HG02763 (cell line): ENCODE measurements at regions not wholly inside any gene's neighbourhood (a gene's known extent, or its start where the extent isn't known, plus 50 kb on each side); places are given as distances from the start of the nearest gene placed in this dataset.

ENCODE experiments used
- ATAC-seq: cut with Tn5 transposase; IDR thresholded peaks from one replicate; pipeline ENCODE4 v1.9.1; 2021; ENCODE audit warnings: mild to moderate bottlenecking, moderate library complexity; ENCODE audit not compliant: unreplicated experiment

DNA sequence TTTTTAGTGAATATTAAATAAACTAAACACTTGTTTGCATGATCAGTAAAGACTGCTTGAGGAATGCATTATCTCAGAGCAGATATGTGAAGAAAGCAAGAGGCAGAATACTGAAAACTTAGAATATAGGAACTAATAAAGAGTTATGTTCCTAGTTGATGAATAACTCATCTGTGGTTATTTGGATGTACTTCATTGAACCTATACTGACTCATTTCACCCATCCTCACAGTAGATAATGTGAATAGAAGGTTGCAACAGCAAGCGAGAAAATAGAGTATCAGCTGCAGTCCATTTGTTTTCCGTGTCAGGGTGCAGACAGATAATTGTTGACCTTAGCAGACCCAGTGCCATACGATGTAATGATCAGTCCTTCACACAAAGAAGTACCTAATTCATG is 945.7 kb upstream of the LRRTM1 start:
- ATAC-seq: no peak

DNA sequence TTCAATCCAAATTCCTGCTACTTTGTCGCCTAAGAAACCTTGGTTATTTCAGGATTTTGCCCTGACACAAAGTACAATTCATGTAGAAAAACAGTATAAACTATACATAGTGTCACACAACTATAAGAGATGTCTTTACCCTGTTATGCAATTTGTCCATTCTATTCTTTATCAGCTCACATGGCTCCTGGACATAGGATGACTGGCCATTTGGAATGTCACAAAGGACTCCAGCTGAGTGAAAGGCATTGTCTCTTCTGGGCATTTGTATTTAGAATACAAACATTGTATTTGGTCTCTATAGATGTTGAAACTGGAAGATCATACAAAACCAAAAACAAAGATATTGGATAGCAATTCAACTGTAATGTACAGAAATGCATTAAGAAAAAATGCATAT is 944.6 kb upstream of the LRRTM1 start:
- no peak for ATAC-seq

DNA sequence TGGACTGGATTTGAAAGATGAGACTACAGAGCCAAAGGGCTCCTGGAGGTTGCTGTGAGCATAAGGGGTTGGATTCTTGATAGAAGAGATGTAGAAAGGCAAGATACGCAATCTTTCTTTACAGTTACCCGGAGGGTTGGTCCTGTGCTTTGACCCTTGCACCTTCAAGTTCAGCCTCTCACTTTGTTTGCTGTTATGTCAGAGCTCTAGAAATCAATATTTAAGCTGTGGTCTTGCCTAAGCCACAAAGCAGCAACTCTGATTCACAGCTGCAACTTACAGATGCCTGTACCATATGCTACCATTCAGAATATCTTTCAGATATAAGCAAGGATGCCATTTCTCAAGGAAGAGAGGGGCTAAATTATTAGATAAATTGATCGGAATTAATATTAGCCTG is 943.1 kb upstream of the LRRTM1 start:
- no peak for ATAC-seq

DNA sequence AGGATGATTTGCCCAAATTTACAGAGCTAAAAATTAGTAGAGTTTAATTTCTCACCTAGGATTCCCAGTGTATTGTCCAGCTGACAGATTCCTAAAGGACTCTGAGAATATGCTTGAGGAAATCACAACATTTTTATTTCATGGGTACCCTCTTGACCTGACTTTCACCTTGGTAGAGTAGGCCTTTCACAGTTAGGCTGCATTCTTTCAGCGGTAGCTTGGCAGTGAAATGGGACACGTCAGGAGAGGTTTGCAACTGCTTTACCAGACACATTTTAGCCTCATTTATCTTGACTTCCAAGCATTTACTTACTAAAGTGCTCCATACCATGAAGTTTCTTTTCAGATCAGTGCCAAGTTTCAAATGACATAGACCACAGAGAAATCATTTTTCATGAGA is 937.9 kb upstream of the LRRTM1 start:
- ATAC-seq: no peak

DNA sequence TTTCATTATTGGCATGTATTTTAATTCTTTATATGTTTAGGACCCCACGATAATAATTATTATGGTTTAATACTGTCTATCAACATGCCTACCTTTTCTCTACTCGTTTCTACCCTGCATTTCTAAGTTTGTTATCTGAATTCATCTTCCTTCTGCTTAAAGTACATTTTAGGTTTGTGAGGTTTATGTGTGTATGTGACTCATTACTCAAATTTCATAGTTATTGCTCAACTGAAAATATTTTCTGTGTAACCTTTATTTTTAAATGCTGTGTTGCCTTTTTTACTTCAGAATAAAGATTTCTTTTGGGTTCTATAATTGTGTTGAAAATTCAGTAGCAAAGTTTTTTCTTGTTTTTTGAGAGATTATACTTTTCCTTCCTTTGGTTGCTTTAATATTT is 933.9 kb upstream of the LRRTM1 start:
- no peak for ATAC-seq

DNA sequence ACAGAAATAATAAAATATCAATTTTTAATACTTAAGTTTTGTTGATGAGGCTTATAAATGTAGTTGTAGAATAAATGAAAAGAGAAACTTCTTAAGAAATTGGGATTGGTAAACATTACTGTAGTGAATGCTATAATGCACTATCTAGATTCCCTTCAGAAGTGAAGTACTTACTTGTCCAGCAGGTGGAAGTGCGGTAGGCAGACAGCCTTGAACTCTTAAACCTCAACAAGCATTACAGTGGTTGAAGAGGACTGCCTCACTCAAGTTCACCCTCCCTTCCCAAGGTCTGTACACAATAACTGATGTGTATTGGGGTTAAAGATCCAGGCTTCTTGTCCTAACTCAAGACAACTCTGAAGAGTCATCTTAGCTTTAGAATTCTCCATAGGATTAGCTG is 931.0 kb upstream of the LRRTM1 start:
- no peak for ATAC-seq

DNA sequence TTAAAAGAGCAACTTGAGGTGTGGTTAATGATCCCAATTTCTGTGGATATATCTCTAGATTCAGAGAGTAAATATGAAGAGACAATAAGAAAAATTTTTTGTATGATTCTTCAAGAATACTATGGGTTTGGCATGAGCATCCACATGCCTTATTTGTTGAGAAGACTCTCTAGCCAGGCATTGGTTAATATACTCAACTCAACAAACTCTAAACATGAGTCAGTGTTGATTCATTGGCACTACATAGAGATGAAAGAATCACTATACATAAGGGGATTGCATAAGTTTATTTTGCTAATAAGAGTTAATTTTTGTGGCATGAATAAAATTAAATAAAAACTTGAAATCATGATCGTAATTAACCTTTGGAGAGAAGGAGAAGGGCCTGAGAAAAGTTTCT is 930.2 kb upstream of the LRRTM1 start:
- no peak for ATAC-seq

DNA sequence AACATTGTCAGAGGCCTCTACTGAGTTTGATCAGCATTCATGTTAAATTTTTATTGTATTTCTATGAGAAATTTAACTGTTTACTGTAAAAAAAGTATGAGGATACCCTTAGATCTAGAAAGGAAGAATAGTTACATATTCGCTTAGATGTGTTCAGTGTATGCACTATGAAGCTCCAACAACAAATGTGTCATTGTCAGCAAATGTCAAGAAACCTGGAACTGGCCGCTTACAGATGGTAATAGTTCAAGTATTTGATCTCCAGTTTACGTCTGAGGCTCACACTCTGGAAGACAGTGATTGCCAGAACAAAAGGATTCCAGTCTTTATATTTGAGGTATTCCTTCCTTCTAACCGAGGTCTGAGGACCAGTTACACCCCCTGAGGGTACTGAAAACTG is 921.2 kb upstream of the LRRTM1 start:
- no peak for ATAC-seq

DNA sequence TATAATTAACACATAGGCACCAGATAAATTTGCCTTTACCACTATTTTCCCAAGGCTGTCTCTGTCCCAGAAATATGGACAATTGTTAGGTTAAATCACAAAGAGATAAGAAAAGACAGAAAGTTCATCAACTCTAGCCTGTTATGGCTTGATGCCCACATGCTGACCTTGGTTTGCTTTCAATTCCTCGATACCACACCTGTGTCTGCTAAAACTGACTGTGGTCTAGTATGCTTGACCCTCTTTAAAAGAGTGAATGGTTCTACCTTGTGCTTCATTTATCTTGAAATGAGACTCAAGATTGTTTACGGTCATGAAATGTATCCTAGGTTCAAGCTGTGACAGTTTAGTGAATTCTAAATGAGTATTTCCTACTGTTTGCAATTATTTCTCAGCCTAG is 909.0 kb upstream of the LRRTM1 start:
- ATAC-seq: no peak

DNA sequence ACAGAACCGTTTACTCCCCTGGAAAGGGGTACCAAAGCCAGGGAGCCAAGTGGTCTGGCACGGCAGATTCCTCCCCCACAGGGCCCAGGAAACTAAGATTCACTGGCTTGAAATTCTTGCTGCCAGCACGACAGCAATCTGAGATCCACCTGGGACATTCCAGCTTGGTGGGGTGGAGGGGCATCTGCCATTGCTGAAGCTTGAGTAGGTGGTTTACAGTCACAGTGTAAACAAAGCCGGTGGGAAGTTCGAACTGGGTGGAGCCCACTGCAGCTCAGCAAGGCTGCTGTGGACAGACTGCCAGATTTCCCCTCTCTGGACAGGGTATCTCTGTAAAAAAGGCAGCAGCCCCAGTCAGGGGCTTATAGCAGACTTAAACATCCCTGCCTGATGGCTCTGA is 901.7 kb upstream of the LRRTM1 start:
- ATAC-seq: no peak

DNA sequence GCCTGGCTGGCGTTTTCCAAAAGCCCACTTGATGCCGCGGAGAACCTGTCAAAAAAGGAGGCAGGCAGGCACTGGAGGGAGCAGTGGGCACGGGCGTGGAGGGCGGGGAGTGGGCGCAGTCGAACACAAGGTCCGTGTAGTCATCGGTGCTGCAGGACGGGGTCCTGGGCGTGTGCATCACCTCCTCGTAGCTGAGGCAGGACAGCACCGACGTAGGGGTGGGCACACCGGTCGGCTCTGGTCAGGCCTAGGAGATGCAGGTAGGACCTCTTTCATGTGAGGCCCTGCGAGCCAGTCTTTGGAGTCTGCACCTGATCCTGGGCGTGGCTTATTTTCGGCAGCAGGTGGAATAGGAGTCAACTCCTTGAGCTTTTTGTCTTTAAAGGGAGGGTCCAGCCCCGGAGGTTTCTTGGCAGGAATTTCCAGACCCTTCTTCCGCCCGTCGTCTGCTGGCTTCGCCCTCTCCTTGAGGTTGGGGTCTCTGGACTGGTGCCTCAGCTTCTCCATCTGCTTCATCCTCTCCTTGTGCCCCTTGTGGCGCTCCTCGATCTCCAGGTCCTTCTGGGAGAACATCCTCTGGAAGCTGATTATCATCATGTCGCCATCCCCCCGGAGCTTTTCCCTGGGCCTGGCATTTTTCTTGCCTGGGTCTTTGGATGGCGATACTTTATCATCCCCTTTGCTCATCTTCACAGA is 892.5 kb upstream of the LRRTM1 start:
- ATAC-seq: no peak

DNA sequence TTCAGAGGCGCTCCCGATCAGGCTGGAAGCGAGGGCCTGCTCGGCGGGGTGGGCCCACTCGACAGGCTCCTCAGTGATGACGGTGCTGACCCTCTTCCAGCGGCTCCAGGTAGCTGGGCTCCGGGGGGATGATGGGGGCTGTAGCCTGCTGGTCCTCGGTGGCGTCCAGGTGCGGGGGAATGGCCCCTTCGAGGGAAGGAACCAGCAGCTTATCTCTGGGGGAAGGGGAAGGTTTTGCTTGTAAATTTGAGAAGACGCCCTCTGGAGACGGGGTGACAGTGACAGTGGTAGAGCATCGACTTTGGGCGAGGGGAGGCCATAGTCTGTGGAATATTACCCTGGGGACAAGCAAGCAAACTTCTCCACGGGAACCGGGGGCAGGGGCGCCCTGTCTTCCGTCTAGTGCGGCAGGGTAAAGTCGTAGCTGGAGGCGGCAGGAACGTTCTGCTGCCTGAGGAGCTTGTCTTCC is 891.9 kb upstream of the LRRTM1 start:
- ATAC-seq: no peak

DNA sequence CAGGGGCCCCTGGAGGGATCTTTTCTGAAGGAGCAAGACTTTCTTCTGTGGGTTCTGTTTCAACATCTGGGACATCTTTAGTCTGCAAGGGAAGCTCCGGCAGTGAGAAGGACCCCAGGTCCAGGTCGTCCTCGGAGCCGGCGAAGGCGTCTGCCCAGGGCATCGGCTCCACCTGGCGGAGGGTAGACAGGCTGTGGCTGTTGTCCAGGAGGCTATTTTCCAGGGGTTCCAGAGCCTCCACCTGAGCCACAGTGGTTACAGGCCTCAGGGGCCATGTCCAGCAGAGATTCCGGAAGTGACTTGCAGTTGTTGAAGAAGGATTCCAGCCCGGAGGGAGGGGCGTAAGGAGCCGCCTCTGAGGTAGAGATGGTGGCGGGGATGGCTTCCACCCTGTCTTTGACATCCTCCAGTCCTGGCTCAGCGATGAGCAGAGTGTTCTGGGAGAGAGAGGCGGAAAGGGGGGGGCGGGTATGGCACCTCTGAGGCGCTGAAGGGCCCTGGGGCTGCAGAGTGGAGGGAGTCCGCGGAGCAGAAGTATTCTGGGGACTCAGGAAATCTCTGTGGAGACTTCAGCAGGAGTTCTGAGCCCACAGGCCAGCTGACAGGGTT is 891.3 kb upstream of the LRRTM1 start:
- ATAC-seq: no peak

DNA sequence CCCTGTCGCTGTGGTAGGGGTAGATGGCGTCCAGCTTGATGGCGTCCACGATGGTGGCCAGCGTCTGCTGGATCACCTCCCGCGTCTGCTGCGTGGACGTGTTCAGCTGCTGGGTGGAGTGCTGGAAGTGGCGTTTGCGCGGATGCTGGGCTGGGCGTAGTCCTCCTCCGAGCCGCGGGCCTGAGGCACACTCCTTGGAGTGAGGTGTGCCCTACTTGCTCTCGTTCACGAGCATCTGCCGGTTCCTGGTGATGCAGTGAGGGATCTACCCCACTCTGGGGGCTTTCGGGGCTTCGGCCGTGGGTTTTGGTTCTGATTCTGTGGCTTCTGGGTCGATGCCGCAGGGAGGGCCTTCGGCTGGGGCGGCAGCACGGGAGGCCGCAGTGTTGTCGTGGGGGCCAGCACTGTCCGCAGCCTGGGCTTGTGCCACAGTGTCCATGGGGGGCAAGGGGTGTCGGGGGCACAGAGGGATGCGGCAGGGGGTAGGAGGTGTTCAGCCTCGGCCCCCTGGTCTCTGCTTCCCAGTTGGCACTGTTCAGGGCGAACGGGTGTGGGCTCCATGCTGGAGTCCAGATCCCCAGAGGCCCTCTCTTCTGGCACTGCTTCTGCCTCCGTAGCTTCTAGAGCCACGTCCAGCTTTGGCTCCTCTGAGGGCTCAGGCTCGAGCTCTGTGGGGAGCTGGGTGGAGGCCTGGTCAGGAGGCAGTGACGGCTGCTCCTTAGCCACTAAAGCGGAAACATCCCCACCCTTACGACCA is 890.6 kb upstream of the LRRTM1 start:
- no peak for ATAC-seq

DNA sequence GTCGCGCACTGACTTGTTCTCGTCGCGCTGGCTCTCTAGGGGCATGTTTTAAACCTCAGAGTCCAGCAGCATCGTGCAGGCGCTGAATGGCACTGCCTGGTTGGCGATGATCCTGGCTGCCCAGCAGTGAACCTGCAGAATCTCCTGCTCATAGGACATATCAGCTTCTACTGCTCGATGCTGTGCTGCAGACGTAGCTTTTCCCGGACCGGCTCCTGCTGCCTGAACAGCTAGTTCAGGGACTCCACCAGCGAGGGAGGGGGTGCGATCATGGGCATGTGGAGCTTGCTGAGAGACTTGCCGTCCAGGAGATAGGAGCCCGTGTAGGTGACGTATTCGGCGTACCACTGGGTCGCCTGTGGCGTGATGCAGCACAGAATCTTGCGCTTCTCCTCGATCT is 890.0 kb upstream of the LRRTM1 start:
- ATAC-seq: no peak

DNA sequence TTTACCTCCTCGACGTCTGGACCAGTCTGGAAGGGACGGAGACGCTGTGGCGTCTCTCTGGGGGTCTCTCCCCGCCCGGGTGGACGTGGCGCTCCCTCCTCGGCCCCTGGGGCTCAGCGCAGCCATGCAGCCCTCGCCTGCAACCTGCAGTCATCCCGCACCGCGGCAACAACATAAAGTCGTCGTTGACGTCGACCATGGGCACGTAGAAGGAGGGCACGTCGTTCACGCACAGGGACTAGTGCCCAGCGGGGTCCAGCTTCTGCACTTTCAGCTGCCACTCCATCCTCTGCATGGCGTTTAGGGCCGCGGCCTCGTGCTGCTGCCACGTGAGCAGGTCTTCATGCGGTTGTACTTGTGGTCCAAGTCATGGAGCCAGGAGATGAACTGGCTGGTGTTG is 889.6 kb upstream of the LRRTM1 start:
- no peak for ATAC-seq

DNA sequence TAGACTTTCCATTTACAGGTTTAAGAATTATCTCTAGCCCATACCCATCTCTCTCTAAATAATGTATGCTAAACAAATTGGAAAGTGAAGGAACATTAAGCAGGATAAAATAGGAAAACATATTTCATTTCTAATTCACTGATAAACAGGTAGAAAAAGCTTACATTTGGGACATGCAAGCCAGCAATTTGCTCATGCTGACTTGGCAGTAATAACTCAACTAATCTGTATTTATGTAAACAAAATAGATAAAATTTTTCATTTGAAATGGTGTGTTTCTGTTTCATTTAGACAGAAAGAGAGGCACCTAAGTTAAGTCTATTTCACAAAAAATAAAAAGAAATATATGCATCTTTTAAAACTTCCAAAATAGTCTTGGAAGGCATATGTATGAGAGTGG is 877.3 kb upstream of the LRRTM1 start:
- no peak for ATAC-seq

DNA sequence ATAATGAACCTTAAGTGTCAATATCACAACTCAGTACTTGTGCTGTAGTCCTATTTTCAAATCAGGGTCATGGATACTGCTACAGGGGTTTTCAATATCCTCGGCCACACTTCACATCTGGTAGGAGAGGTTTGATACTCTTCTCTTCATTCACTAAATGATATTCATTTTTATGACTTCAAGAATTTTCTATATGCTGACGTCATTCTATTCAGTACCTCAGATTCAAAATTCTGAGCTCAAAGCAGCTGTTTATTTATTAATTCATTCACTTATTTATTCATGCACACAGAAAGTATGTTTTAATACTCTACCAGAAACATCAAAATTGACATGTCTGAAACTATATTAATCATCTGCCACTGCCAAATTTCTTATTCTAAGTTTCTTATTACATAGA is 866.9 kb upstream of the LRRTM1 start:
- no peak for ATAC-seq

DNA sequence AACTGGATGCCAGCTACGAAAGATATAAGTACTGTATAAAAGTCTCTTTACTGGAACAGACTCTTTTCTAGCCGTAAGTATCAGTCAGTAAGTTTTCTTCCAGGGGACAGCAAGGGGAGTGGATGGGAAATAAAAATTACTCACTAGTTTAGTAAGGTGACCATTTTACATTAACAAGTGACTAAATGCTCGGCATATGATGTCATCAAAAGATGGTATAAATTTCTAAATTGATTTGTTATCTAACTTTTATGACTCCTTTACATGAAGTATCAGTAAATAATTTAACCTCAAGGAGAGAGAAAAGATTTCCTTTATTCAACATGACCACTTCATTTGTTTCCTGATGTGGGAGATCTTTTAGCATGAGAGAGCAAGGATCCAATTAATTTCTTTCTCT is 859.0 kb upstream of the LRRTM1 start:
- no peak for ATAC-seq

DNA sequence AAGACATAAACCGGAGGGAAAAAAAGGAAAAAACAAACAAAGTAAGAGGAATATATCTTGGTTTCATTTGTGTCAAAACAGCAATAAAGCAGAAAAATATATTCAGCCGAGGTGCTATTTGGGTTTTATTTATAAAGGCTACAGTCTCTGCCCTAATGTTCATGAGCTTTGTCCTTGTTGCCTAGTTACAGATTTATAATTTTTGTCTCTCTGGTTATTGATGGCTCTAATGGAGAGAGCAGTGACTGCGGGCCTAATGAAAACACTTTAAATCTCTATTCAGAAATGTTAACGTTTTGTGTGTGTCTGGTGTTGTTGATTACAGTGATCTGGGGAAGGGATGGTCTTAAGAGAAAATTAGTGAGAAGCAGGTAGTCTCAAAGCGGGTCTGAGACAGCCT is 854.0 kb upstream of the LRRTM1 start:
- no peak for ATAC-seq

DNA sequence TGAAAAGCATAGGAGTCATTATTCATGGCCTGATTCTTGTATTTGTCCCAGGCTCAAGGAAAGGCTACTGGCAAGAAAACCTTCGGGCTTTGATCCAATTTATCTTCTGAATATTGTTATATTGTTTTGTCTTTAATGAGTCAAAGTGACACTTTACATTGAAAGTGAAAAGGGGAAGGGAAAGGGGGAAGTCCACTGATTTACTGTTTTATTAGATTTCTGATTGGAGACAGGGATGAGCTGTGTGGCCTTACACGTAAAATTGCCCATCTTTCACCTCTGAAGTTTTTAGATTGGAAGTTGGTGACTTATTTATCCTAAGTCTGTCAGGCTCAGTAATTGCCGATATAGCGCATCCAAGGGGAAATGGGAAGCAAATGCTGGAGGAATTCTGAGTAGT is 843.8 kb upstream of the LRRTM1 start:
- no peak for ATAC-seq

DNA sequence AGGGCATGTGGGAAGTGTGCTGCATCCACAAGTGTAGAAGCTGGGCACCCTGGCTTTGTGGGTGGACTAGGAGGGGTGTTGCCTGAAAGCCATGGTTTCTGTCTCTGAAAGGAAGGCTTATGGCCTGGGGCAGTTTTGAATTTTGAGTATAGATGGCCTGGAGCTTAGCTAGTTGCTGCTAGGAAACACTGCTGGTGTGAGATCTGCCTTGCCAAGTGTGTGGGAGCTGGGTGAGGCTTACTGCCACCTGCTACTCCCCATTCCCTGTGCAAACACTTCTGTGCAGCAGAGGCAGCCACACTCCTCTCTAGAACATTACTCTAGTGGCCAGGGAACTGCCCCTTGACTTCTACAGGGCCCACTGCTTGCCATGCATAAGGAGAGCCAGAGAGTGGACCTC is 831.7 kb upstream of the LRRTM1 start:
- no peak for ATAC-seq
